ENCODE measurements at regions not wholly inside any gene's neighbourhood (a gene's known extent, or its start where the extent isn't known, plus 50 kb on each side); places are given as distances from the start of the nearest gene placed in this dataset.

DNA sequence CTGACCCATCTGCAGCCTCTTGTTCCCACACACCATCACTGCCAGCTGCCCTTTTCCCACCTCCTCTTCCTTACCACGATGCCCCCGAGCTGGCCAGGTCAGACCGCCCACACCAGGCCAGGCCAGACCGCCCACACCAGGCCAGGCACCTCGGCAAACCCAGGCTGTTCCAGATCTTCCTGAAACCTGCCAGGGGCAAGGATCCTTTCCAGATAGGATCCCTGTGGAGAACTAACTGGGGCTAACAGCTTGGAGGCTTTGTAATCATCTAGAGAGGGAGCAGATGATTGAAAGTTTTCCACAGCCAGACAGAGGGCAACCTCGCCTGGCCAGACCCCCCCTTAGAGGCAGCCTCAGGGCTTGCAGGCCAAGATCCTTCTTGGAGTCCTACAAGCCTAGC lies 287.3 kb upstream of the TLE3 start:
- H3K79me2 ChIP-seq (ENCODE audit: control insufficient read depth, insufficient read depth, low read length): no peaks in the 10 kb centered on the region
- TF ChIP-seq, protein P1, sequence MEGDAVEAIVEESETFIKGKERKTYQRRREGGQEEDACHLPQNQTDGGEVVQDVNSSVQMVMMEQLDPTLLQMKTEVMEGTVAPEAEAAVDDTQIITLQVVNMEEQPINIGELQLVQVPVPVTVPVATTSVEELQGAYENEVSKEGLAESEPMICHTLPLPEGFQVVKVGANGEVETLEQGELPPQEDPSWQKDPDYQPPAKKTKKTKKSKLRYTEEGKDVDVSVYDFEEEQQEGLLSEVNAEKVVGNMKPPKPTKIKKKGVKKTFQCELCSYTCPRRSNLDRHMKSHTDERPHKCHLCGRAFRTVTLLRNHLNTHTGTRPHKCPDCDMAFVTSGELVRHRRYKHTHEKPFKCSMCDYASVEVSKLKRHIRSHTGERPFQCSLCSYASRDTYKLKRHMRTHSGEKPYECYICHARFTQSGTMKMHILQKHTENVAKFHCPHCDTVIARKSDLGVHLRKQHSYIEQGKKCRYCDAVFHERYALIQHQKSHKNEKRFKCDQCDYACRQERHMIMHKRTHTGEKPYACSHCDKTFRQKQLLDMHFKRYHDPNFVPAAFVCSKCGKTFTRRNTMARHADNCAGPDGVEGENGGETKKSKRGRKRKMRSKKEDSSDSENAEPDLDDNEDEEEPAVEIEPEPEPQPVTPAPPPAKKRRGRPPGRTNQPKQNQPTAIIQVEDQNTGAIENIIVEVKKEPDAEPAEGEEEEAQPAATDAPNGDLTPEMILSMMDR (conservative IDR thresholded peaks at IDR 0.05 in 1 of 2, IDR thresholded peaks at IDR 0.05 in 1 of 2; ENCODE audit: low read depth in 1 of 2, low read length in 2 of 2): no peak
- no peak for TF ChIP-seq EZH2 (IDR thresholded peaks at IDR 0.05; ENCODE audit: low read length, missing control alignments)
- no peaks in the 10 kb centered on the region for H3K36me3 ChIP-seq (ENCODE audit: control insufficient read depth, insufficient read depth, low read length)
- H4K20me1 ChIP-seq (ENCODE audit: control insufficient read depth, extremely low read depth, insufficient read depth, low read length): no peaks in the 10 kb centered on the region
- H3K9me3 ChIP-seq (ENCODE audit: control insufficient read depth, insufficient read depth, low read depth, low read length): no peaks in the 10 kb centered on the region
- no peak overlapping the region for H2AFZ ChIP-seq (ENCODE audit: low read length)
- no peak overlapping the region for H3K9ac ChIP-seq (ENCODE audit: insufficient read depth, low read length)
- no peak overlapping the region for H3K4me3 ChIP-seq (replicated peaks in 1 of 4; ENCODE audit: control extremely low read depth in 1 of 4, insufficient read depth in 1 of 4, low read depth in 3 of 4, low read length in 4 of 4)
- no peak overlapping the region for H3K27ac ChIP-seq (ENCODE audit: insufficient read depth, low read length)
- H3K4me1 ChIP-seq (ENCODE audit: control insufficient read depth, extremely low read depth, insufficient read depth, low read length): no peaks in the 10 kb centered on the region
- no peak for DNase-seq (ENCODE audit: low read depth in 2 of 2)
- no peak overlapping the region for H3K4me2 ChIP-seq (ENCODE audit: extremely low read depth, insufficient read depth, low read length)
- H3K27me3 ChIP-seq (ENCODE audit: control insufficient read depth, insufficient read depth, low read length): peaks cover 7% of the 10 kb centered on the region

DNA sequence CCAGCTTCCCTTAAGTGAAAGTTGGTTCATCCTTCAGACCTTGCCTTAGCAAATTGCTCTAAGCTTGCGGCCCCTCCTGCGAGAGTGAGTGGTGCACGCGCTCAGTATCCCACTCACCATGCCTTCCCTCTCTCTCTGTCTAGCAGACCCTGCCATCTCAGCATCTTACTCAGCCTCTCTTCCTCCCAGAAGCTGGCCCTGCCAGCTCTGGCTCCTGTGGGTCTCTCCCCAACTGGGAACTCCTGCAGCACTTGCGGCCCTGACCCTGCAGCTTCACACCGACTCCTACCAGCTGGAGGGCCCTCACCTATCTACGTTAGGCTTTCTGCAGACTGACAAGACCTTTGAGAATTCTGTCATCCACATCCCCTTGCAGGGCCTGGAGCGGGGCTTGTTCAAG lies 286.1 kb upstream of the TLE3 start:
- Histone ChIP-seq H3K4me2 (ENCODE audit: extremely low read depth, insufficient read depth, low read length) (no peak overlapping the region), H3K4me1 (ENCODE audit: control insufficient read depth, extremely low read depth, insufficient read depth, low read length) (no peaks in the 10 kb centered on the region), H3K27me3 (ENCODE audit: control insufficient read depth, insufficient read depth, low read length) (peaks cover 8% of the 10 kb centered on the region), H3K9ac (ENCODE audit: insufficient read depth, low read length) (no peak overlapping the region), H3K9me3 (ENCODE audit: control insufficient read depth, insufficient read depth, low read depth, low read length) (no peaks in the 10 kb centered on the region), H2AFZ (ENCODE audit: low read length) (no peak overlapping the region), H3K4me3 (replicated peaks in 1 of 4; ENCODE audit: control extremely low read depth in 1 of 4, insufficient read depth in 1 of 4, low read depth in 3 of 4, low read length in 4 of 4) (no peak overlapping the region), H3K79me2 (ENCODE audit: control insufficient read depth, insufficient read depth, low read length) (no peaks in the 10 kb centered on the region), H4K20me1 (ENCODE audit: control insufficient read depth, extremely low read depth, insufficient read depth, low read length) (no peaks in the 10 kb centered on the region), H3K36me3 (ENCODE audit: control insufficient read depth, insufficient read depth, low read length) (no peaks in the 10 kb centered on the region), H3K27ac (ENCODE audit: insufficient read depth, low read length) (no peak overlapping the region)
- no peak for DNase-seq (ENCODE audit: low read depth in 2 of 2)
- TF ChIP-seq EZH2 (IDR thresholded peaks at IDR 0.05; ENCODE audit: low read length, missing control alignments): no peak
- TF ChIP-seq, protein P1 (conservative IDR thresholded peaks at IDR 0.05 in 1 of 2, IDR thresholded peaks at IDR 0.05 in 1 of 2; ENCODE audit: low read depth in 1 of 2, low read length in 2 of 2): no peak

DNA sequence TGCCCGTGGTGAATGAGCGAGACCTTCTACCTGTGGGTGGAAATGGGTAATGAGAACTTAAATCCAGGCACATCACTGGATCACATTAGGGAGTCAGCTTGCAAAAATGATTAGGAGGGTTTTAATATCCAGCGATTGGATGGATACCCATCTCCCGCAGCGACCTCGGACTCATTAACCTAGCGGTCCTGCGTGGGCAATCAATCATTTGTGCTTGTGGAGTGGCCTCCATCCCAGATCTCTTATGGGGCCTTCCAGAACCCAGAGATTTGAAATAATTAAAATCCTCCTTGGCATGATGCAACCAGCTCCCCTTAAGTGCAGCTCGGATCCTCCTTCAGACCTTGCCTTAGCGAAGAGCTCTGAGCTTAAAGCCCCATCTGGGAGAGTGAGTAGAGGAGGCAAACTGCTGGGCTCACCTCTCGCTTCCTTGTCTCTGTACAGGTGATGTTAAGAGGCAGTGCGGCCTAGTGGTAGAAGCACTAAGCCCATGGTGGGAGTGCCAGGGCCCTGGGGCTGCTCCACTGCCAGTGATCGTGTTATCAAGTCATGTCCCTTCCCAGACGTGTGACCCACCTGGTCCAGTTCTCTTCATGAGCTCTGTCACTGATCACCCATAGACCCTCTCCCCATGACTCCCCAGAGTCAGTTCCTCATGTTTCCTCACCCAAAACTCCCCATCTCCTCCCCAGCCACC lies 285.2 kb upstream of the TLE3 start:
- no peak overlapping the region for H3K9ac ChIP-seq (ENCODE audit: insufficient read depth, low read length)
- H3K4me3 ChIP-seq (replicated peaks in 1 of 4; ENCODE audit: control extremely low read depth in 1 of 4, insufficient read depth in 1 of 4, low read depth in 3 of 4, low read length in 4 of 4): no peak overlapping the region
- H3K27me3 ChIP-seq (ENCODE audit: control insufficient read depth, insufficient read depth, low read length): peaks cover 3% of the 10 kb centered on the region
- no peaks in the 10 kb centered on the region for H3K36me3 ChIP-seq (ENCODE audit: control insufficient read depth, insufficient read depth, low read length)
- H3K4me2 ChIP-seq (ENCODE audit: extremely low read depth, insufficient read depth, low read length): no peak overlapping the region
- no peak overlapping the region for H3K27ac ChIP-seq (ENCODE audit: insufficient read depth, low read length)
- H3K79me2 ChIP-seq (ENCODE audit: control insufficient read depth, insufficient read depth, low read length): no peaks in the 10 kb centered on the region
- no peak overlapping the region for H2AFZ ChIP-seq (ENCODE audit: low read length)
- H3K4me1 ChIP-seq (ENCODE audit: control insufficient read depth, extremely low read depth, insufficient read depth, low read length): no peaks in the 10 kb centered on the region
- DNase-seq (ENCODE audit: low read depth in 2 of 2): no peak
- H4K20me1 ChIP-seq (ENCODE audit: control insufficient read depth, extremely low read depth, insufficient read depth, low read length): no peaks in the 10 kb centered on the region
- no peak for TF ChIP-seq EZH2 (IDR thresholded peaks at IDR 0.05; ENCODE audit: low read length, missing control alignments)
- TF ChIP-seq, protein P1 (conservative IDR thresholded peaks at IDR 0.05 in 1 of 2, IDR thresholded peaks at IDR 0.05 in 1 of 2; ENCODE audit: low read depth in 1 of 2, low read length in 2 of 2): no peak
- H3K9me3 ChIP-seq (ENCODE audit: control insufficient read depth, insufficient read depth, low read depth, low read length): no peaks in the 10 kb centered on the region
